H9 (cell line): ENCODE measurements at regions not wholly inside any gene's neighbourhood (a gene's known extent, or its start where the extent isn't known, plus 50 kb on each side); places are given as distances from the start of the nearest gene placed in this dataset.

Experiments used
- DNase-seq: peaks from one replicate; pipeline ENCODE4 v3.0.0-alpha.2; 2017
- H2AFZ ChIP-seq: one replicate; pipeline ENCODE4 v1.6.1; 2013; ENCODE audit warnings: mild to moderate bottlenecking, low read length, control low read depth, moderate library complexity
- H2AK5ac ChIP-seq: 2 replicates; pipeline ENCODE4 v1.6.1; 2013; ENCODE audit warnings: low read length, control low read depth, mixed read lengths; ENCODE audit not compliant: insufficient read length
- H2BK120ac ChIP-seq: one replicate; pipeline ENCODE4 v1.6.1; 2013; ENCODE audit warnings: low read depth, mild to moderate bottlenecking, low read length, control low read depth, inconsistent platforms; ENCODE audit not compliant: poor library complexity, severe bottlenecking
- H2BK12ac ChIP-seq: 2 replicates; pipeline ENCODE4 v1.6.1; 2013; ENCODE audit warnings: low read length, control low read depth, mixed read lengths, low read depth; ENCODE audit not compliant: insufficient read length
- H2BK15ac ChIP-seq: 2 replicates; pipeline ENCODE4 v1.6.1; 2013; ENCODE audit warnings: low read depth, low read length, control low read depth
- H2BK20ac ChIP-seq: one replicate; pipeline ENCODE4 v1.6.1; 2013; ENCODE audit warnings: low read depth, mild to moderate bottlenecking, low read length, control low read depth, inconsistent platforms; ENCODE audit not compliant: poor library complexity, severe bottlenecking
- H2BK5ac ChIP-seq: 2 replicates; pipeline ENCODE4 v1.6.1; 2013; ENCODE audit warnings: low read length, control low read depth, mixed read lengths; ENCODE audit not compliant: insufficient read length
- H3K14ac ChIP-seq: 2 replicates; pipeline ENCODE4 v1.6.1; 2013; ENCODE audit warnings: low read length, control low read depth; ENCODE audit not compliant: insufficient read depth
- H3K18ac ChIP-seq: 2 replicates; pipeline ENCODE4 v1.6.1; 2013; ENCODE audit warnings: low read depth, mild to moderate bottlenecking, mixed read lengths, low read length, control low read depth; ENCODE audit not compliant: insufficient read length
- H3K23ac ChIP-seq: 2 replicates; pipeline ENCODE4 v1.6.1; 2013; ENCODE audit warnings: low read length, control low read depth, mixed read lengths, low read depth; ENCODE audit not compliant: insufficient read length
- H3K23me2 ChIP-seq: 2 replicates; pipeline ENCODE4 v1.6.1; 2013; ENCODE audit warnings: low read depth, mild to moderate bottlenecking, mixed read lengths, low read length, control low read depth; ENCODE audit not compliant: insufficient read length, poor library complexity, severe bottlenecking
- H3K27ac ChIP-seq: 2 replicates; pipeline ENCODE4 v1.5.1; 2013; ENCODE audit warnings: low read length, control low read depth, mixed read lengths, low read depth; ENCODE audit not compliant: insufficient read length
- H3K27me3 ChIP-seq: 2 replicates; pipeline ENCODE4 v1.6.1; 2013; ENCODE audit warnings: low read length, control low read depth, inconsistent platforms; ENCODE audit not compliant: insufficient read depth
- H3K4ac ChIP-seq: 2 replicates; pipeline ENCODE4 v1.6.1; 2013; ENCODE audit warnings: low read depth, mild to moderate bottlenecking, control low read depth, inconsistent platforms, low read length, moderate library complexity
- H3K4me1 ChIP-seq: 2 replicates; pipeline ENCODE4 v1.6.1; 2013; ENCODE audit warnings: low read length, control low read depth, inconsistent platforms; ENCODE audit not compliant: insufficient read depth
- H3K4me2 ChIP-seq: 2 replicates; pipeline ENCODE4 v1.6.1; 2013; ENCODE audit warnings: low read length, control low read depth, mixed read lengths; ENCODE audit not compliant: insufficient read length, insufficient read depth
- H3K56ac ChIP-seq: 2 replicates; pipeline ENCODE4 v1.6.1; 2013; ENCODE audit warnings: low read depth, mild to moderate bottlenecking, mixed read lengths, low read length, control low read depth; ENCODE audit not compliant: insufficient read length
- H3K79me1 ChIP-seq: 2 replicates; pipeline ENCODE4 v1.6.1; 2013; ENCODE audit warnings: low read depth, mild to moderate bottlenecking, moderate library complexity, low read length, control low read depth, inconsistent platforms; ENCODE audit not compliant: insufficient read depth, poor library complexity, severe bottlenecking
- H3K79me2 ChIP-seq: 2 replicates; pipeline ENCODE4 v1.6.1; 2013; ENCODE audit warnings: low read length, control low read depth, inconsistent platforms; ENCODE audit not compliant: insufficient read depth
- H3K9ac ChIP-seq: 2 replicates; pipeline ENCODE4 v1.6.1; 2013; ENCODE audit warnings: low read length, control low read depth, mixed read lengths; ENCODE audit not compliant: insufficient read length; ENCODE audit errors: extremely low read depth
- H3K9me3 ChIP-seq: one replicate; pipeline ENCODE4 v1.6.1; 2013; ENCODE audit warnings: low read depth, low read length, inconsistent platforms; ENCODE audit not compliant: control insufficient read depth
- H3T11ph ChIP-seq: one replicate; pipeline ENCODE4 v1.6.1; 2013; ENCODE audit warnings: mild to moderate bottlenecking, low read length, control low read depth, inconsistent platforms
- H4K20me1 ChIP-seq: one replicate; pipeline ENCODE4 v1.6.1; 2013; ENCODE audit not compliant: control insufficient read depth, insufficient read length, insufficient read depth
- H4K5ac ChIP-seq: 2 replicates; pipeline ENCODE4 v1.6.1; 2013; ENCODE audit warnings: low read depth, mild to moderate bottlenecking, mixed read lengths, low read length, control low read depth; ENCODE audit not compliant: insufficient read length
- H4K8ac ChIP-seq: replicated peaks from 2 replicates; pipeline ENCODE4 v1.6.1; 2013; ENCODE audit warnings: low read length, control low read depth, mixed read lengths, low read depth; ENCODE audit not compliant: insufficient read length
- H4K91ac ChIP-seq: 2 replicates; pipeline ENCODE4 v1.6.1; 2013; ENCODE audit warnings: low read depth, mild to moderate bottlenecking, moderate library complexity, mixed read lengths, low read length, control low read depth; ENCODE audit not compliant: insufficient read length
- H3K27ac Mint-ChIP-seq, 3 experiments: 2 replicates in 2 of 3; 3 replicates in 1 of 3; pipeline ENCODE4 v1.8.0; 2020 to 2021; ENCODE audit warnings: mixed read lengths in 3 of 3, mild to moderate bottlenecking in 1 of 3, moderate library complexity in 1 of 3
- H3K27me3 Mint-ChIP-seq: 2 replicates; pipeline ENCODE4 v1.8.0; 2021; ENCODE audit warnings: low read depth, mild to moderate bottlenecking, moderate library complexity, mixed read lengths
- H3K36me3 Mint-ChIP-seq, 3 experiments: 2 replicates in 2 of 3; 3 replicates in 1 of 3; pipeline ENCODE4 v1.8.0; 2020 to 2021; ENCODE audit warnings: low read depth in 3 of 3, mixed read lengths in 3 of 3; ENCODE audit not compliant: insufficient read depth in 1 of 3
- H3K4me1 Mint-ChIP-seq, 2 experiments: 2 replicates each; pipeline ENCODE4 v1.8.0; 2020; ENCODE audit warnings: mixed read lengths in 2 of 2
- H3K4me3 Mint-ChIP-seq, 2 experiments: 2 replicates in 1 of 2; 3 replicates in 1 of 2; pipeline ENCODE4 v1.8.0; 2020 to 2021; ENCODE audit warnings: mild to moderate bottlenecking in 2 of 2, mixed read lengths in 2 of 2, moderate library complexity in 1 of 2
- H3K9me3 Mint-ChIP-seq, 2 experiments: 2 replicates in 1 of 2; 3 replicates in 1 of 2; pipeline ENCODE4 v1.8.0; 2020; ENCODE audit warnings: mild to moderate bottlenecking in 2 of 2, mixed read lengths in 2 of 2, moderate library complexity in 1 of 2
- CTCF ChIP-seq: fragments of 200-600 bp; sonication (generic); conservative IDR thresholded peaks from 3 replicates; pipeline ENCODE4 v1.8.0; 2021; ENCODE audit warnings: antibody characterized with exemption, mild to moderate bottlenecking
- WGBS: extraction: QIAGEN DNeasy Blood & Tissue Kit; methylation state at CpG from one replicate; pipeline ENCODE4 v1.1.7; 2013; ENCODE audit warnings: missing lambda C conversion rate, low lambda C conversion rate, mixed read lengths; ENCODE audit not compliant: insufficient read length; ENCODE audit errors: extremely low coverage; 5-methylcytosine and 5-hydroxymethylcytosine counted together

- H2BK15ac ChIP-seq: no peak overlapping the region
These were observed 137.3 kb downstream of the HTR1B start for GRCh38 chr6:77326029-77326428.

More at GRCh38 chr6:77326029-77326428, 137.3 kb downstream of the HTR1B start:
- H4K8ac ChIP-seq: no peak overlapping the region
- H4K91ac ChIP-seq: no peak overlapping the region
- H3K14ac ChIP-seq: no peak overlapping the region
- WGBS: no CpG with 5 or more reads among the region's 3 CpGs
- Mint-ChIP-seq H3K9me3 (no peaks in the 10 kb centered on the region), H3K36me3 (no peaks in the 10 kb centered on the region), H3K4me3 (no peak overlapping the region), H3K4me1 (peaks cover 8 to 10% of the 10 kb centered on the region in 2 experiments), H3K27me3 (no peaks in the 10 kb centered on the region), H3K27ac (no peak overlapping the region)
- no peak overlapping the region for H3K27ac ChIP-seq
- no peaks in the 10 kb centered on the region for H4K20me1 ChIP-seq
- H3K4me1 ChIP-seq: no peaks in the 10 kb centered on the region; the same call in 1 of the 2 replicates
- no peak overlapping the region for H4K5ac ChIP-seq
- H3K79me1 ChIP-seq: no peaks in the 10 kb centered on the region
- H3K23me2 ChIP-seq: no peaks in the 10 kb centered on the region
- no peak overlapping the region for H3K4me2 ChIP-seq
- no peak overlapping the region for H3K4ac ChIP-seq
- H3K18ac ChIP-seq: no peak overlapping the region
- no peaks in the 10 kb centered on the region for H3K9me3 ChIP-seq
- no peak for TF ChIP-seq CTCF
- H2BK120ac ChIP-seq: no peak overlapping the region
- no peak overlapping the region for H2AFZ ChIP-seq
- no peak overlapping the region for H3K9ac ChIP-seq
- H3K23ac ChIP-seq: no peak overlapping the region
- H3T11ph ChIP-seq: no peak overlapping the region
- no peak overlapping the region for H3K56ac ChIP-seq
- H2BK5ac ChIP-seq: no peak overlapping the region
- H2AK5ac ChIP-seq: no peak overlapping the region
- no peak overlapping the region for H2BK20ac ChIP-seq
- no peak overlapping the region for H2BK12ac ChIP-seq
- no peak for DNase-seq
- H3K27me3 ChIP-seq: no peaks in the 10 kb centered on the region
- H3K79me2 ChIP-seq: no peaks in the 10 kb centered on the region
